ENCODE measurements at regions not wholly inside any gene's neighbourhood (a gene's known extent, or its start where the extent isn't known, plus 50 kb on each side); places are given as distances from the start of the nearest gene placed in this dataset.

GRCh38 chr6:63392092-63392724, 72.4 kb upstream of the LGSN start:
- TF ChIP-seq CTCF (IDR thresholded peaks at IDR 0.05): no peak
- TF ChIP-seq POLR2A (IDR thresholded peaks at IDR 0.05): no peak
